GM12891 (cell line): ENCODE measurements at regions not wholly inside any gene's neighbourhood (a gene's known extent, or its start where the extent isn't known, plus 50 kb on each side); places are given as distances from the start of the nearest gene placed in this dataset.

Experiments
- POLR2A ChIP-seq: IDR thresholded peaks from 2 replicates; pipeline ENCODE4 v1.6.1; 2011; ENCODE audit warnings: low read depth, low read length, control low read depth
- POLR2AphosphoS5 ChIP-seq: IDR thresholded peaks from 2 replicates; pipeline ENCODE4 v1.6.1; 2011; ENCODE audit warnings: low read depth, low read length, control low read depth
- TAF1 ChIP-seq: IDR thresholded peaks from 2 replicates; pipeline ENCODE4 v1.6.1; 2011; ENCODE audit warnings: low read depth, low read length, control low read depth

DNA sequence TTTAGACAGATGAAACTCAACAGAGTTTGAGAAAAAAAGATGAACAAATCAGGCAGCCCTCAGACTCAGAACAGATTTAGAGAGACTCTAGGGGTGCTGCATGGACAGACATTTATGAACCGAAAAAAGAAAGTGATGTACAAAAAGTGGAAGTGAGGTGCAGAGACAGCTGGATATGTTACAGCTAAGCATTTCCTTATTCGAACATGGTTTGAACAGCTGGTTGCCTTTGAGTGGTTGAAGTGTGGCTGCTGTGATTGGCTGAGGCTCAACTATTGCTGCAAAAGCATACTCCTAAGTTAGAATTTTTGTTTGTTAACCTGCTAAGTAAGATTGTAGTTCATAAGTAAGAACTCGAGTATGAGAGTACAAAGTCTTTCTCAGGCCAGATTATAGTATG lies 331.5 kb upstream of the PABPC4L start:
- no peak for TF ChIP-seq POLR2A
- TF ChIP-seq POLR2AphosphoS5: no peak
- TF ChIP-seq TAF1: no peak
